ENCODE measurements at regions not wholly inside any gene's neighbourhood (a gene's known extent, or its start where the extent isn't known, plus 50 kb on each side); places are given as distances from the start of the nearest gene placed in this dataset.

DNA sequence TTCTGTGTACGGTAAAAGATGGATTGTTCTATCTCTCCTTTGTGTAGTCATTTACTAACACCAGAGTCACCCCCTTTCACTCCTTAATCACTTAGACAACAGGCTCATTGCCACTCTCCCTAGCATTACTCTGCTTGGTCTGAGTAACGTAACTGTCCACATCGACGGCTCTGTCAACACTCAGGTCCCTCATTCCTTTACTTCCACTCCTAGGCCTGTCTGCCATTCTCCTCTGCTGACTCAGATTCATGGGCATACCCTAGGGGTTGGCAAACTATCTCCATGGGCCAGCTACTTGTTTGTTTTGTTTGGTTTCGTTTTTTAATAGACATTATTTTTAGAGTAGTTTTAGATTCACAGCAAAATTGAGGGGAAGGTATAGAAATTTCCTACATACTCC is 243.9 kb downstream of the NR4A2 start:
- peaks cover 35% of the 10 kb centered on the region for H3K4me1 ChIP-seq (ENCODE audit: insufficient read depth, low read length)
- DNase-seq, result peak; percentile 78
- no TSS peak for BruUV-seq (replicated peaks)
- peak overlapping the region; percentile 37 for H3K4me2 ChIP-seq (ENCODE audit: low read length)
- H3K9me3 ChIP-seq (ENCODE audit: low read length), result no peaks in the 10 kb centered on the region
- no peaks in the 10 kb centered on the region for H3K9me2 ChIP-seq (replicated peaks; ENCODE audit: low read length)
- peak overlapping the region; percentile 12; the same call in 1 of the 2 replicates for H3K4me3 ChIP-seq (ENCODE audit: low read length)
- H3F3A ChIP-seq (ENCODE audit: low read length, unreplicated experiment), result no peaks in the 10 kb centered on the region
- no peaks in the 10 kb centered on the region for H3K79me2 ChIP-seq (ENCODE audit: low read length)
- ChIA-PET POLR2A (ENCODE audit: unreplicated experiment) (no interaction called here), CTCF (no interaction called here)
- no peaks in the 10 kb centered on the region for H3K36me3 ChIP-seq (ENCODE audit: low read depth, low read length)
- ATAC-seq, result peak; percentile 88
- intact Hi-C loops (cut with micrococcal nuclease), result no loop called here
- no peaks in the 10 kb centered on the region for H4K20me1 ChIP-seq (ENCODE audit: low read length)
- peak overlapping the region; percentile 56 for H3K27ac ChIP-seq (ENCODE audit: low read length)
- no peak for TF ChIP-seq EZH2phosphoT487 (IDR thresholded peaks at IDR 0.05; ENCODE audit: borderline replicate concordance, low read length)
- no peak for TF ChIP-seq EZH2 (IDR thresholded peaks at IDR 0.05; ENCODE audit: low read length, unreplicated experiment)
- TF ChIP-seq, protein P1, sequence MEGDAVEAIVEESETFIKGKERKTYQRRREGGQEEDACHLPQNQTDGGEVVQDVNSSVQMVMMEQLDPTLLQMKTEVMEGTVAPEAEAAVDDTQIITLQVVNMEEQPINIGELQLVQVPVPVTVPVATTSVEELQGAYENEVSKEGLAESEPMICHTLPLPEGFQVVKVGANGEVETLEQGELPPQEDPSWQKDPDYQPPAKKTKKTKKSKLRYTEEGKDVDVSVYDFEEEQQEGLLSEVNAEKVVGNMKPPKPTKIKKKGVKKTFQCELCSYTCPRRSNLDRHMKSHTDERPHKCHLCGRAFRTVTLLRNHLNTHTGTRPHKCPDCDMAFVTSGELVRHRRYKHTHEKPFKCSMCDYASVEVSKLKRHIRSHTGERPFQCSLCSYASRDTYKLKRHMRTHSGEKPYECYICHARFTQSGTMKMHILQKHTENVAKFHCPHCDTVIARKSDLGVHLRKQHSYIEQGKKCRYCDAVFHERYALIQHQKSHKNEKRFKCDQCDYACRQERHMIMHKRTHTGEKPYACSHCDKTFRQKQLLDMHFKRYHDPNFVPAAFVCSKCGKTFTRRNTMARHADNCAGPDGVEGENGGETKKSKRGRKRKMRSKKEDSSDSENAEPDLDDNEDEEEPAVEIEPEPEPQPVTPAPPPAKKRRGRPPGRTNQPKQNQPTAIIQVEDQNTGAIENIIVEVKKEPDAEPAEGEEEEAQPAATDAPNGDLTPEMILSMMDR (conservative IDR thresholded peaks at IDR 0.05; ENCODE audit: low read depth, low read length), result no peak
- H2AFZ ChIP-seq (ENCODE audit: low read length), result peak overlapping the region; percentile 31
- H3K9ac ChIP-seq (ENCODE audit: low read length), result no peak overlapping the region
- H3K27me3 ChIP-seq (ENCODE audit: low read length), result no peaks in the 10 kb centered on the region

DNA sequence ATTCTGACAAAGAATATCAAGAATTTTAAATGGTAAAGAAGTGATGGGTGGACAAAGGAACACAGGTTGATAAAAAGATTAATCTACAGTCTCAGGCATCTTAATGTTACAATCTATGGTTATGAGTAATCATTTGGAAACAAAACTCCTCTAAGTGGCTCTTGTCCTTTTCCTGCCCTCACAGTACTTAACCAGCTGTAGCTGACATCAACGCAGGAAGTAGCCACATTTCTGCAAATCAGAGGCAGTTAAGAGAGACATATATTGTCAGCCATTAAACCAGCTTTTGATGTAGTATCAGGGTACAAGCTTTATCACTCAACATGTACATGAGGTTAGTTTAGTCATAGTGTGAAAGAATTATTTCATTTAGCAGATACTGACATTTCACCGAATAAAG is 244.6 kb downstream of the NR4A2 start:
- H2AFZ ChIP-seq (ENCODE audit: low read length), result no peak overlapping the region
- ChIA-PET CTCF (no interaction called here), POLR2A (ENCODE audit: unreplicated experiment) (no interaction called here)
- no peaks in the 10 kb centered on the region for H3K36me3 ChIP-seq (ENCODE audit: low read depth, low read length)
- no peaks in the 10 kb centered on the region for H3K79me2 ChIP-seq (ENCODE audit: low read length)
- no peaks in the 10 kb centered on the region for H3K9me2 ChIP-seq (replicated peaks; ENCODE audit: low read length)
- DNase-seq (peak; percentile 59), ATAC-seq (peak; percentile 45)
- no peaks in the 10 kb centered on the region for H3K9me3 ChIP-seq (ENCODE audit: low read length)
- no peak overlapping the region for H3K9ac ChIP-seq (ENCODE audit: low read length)
- H3F3A ChIP-seq (ENCODE audit: low read length, unreplicated experiment), result no peaks in the 10 kb centered on the region
- peak overlapping the region; percentile 37 for H3K4me2 ChIP-seq (ENCODE audit: low read length)
- BruUV-seq (replicated peaks), result no TSS peak
- H3K4me3 ChIP-seq (ENCODE audit: low read length), result no peak overlapping the region
- intact Hi-C loops (cut with micrococcal nuclease), result no loop called here
- no peaks in the 10 kb centered on the region for H3K27me3 ChIP-seq (ENCODE audit: low read length)
- TF ChIP-seq, protein P1 (conservative IDR thresholded peaks at IDR 0.05; ENCODE audit: low read depth, low read length), result no peak
- H4K20me1 ChIP-seq (ENCODE audit: low read length), result no peaks in the 10 kb centered on the region
- H3K27ac ChIP-seq (ENCODE audit: low read length), result peak overlapping the region; percentile 56
- peaks cover 42% of the 10 kb centered on the region for H3K4me1 ChIP-seq (ENCODE audit: insufficient read depth, low read length)

DNA sequence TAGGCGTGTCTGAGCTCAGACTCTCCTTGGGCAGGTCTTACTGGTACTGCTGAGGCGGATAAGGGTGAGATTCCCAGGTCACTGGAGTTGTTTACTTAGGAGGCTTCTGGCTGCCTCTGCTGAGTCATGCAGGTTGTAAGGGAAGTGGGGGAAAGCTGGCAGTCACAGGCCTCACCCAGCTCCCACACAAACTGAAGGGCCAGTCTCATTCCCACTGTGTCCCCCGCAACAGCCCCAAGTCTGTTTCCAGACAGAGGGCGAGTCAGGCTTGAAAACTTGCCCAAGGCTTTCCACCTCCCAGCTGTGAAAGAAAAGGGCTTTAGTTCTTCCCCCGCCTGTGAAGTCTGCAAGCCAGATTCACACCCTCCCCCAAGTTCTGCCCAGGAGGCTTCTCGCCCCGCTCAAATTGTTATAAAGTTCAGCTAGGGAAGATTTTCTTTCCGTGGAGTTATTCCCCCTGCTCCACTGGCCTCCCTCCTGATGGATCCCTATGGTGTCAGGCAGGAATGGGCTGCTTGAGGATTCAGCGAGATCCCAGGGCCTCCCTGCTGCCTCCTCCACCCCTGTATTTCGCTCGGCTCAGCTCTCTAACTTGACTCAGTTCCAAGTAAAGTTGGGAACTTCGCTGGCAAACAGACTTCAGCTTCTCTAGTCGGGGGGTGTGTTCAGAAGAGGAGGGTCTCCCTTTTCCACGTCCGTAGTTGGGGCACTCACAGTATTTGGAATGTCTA is 248.6 kb downstream of the NR4A2 start:
- no peak for TF ChIP-seq EZH2phosphoT487 (IDR thresholded peaks at IDR 0.05; ENCODE audit: borderline replicate concordance, low read length)
- TF ChIP-seq, protein P1 (conservative IDR thresholded peaks at IDR 0.05; ENCODE audit: low read depth, low read length), result no peak
- no peak for TF ChIP-seq EZH2 (IDR thresholded peaks at IDR 0.05; ENCODE audit: low read length, unreplicated experiment)
- DNase-seq (peak; percentile 74), ATAC-seq (peak; percentile 66)
- Histone ChIP-seq H3K27ac (ENCODE audit: low read length) (peak overlapping the region; percentile 81), H3K9me2 (replicated peaks; ENCODE audit: low read length) (no peaks in the 10 kb centered on the region), H3K27me3 (ENCODE audit: low read length) (no peaks in the 10 kb centered on the region), H3K4me2 (ENCODE audit: low read length) (peak overlapping the region; percentile 56), H3K79me2 (ENCODE audit: low read length) (no peaks in the 10 kb centered on the region), H3K9ac (ENCODE audit: low read length) (peak overlapping the region; percentile 51), H3K4me1 (ENCODE audit: insufficient read depth, low read length) (peaks cover 36% of the 10 kb centered on the region), H3F3A (ENCODE audit: low read length, unreplicated experiment) (no peaks in the 10 kb centered on the region), H2AFZ (ENCODE audit: low read length) (peak overlapping the region; percentile 64; the same call in 1 of the 2 replicates), H3K9me3 (ENCODE audit: low read length) (no peaks in the 10 kb centered on the region), H3K4me3 (ENCODE audit: low read length) (no peak overlapping the region), H3K36me3 (ENCODE audit: low read depth, low read length) (no peaks in the 10 kb centered on the region), H4K20me1 (ENCODE audit: low read length) (no peaks in the 10 kb centered on the region)
- ChIA-PET CTCF (no interaction called here), POLR2A (ENCODE audit: unreplicated experiment) (interaction anchor here (0.5 to 0.7 kb wide), 2 partner anchors 30 to 703 kb away, joined by 3 to 4 read pairs; no protein-coding TSS in a partner anchor)
- no TSS peak for BruUV-seq (replicated peaks)
- intact Hi-C loops (cut with micrococcal nuclease), result no loop called here
